K562 (cell line): ENCODE measurements at regions not wholly inside any gene's neighbourhood (a gene's known extent, or its start where the extent isn't known, plus 50 kb on each side); places are given as distances from the start of the nearest gene placed in this dataset.

Experiments
- CBX8 ChIP-seq: fragments of 200-600 bp; sonication (generic); IDR thresholded peaks from 2 replicates; pipeline ENCODE4 v1.6.1; 2012; ENCODE audit warnings: borderline replicate concordance, mixed run types, low read depth, mild to moderate bottlenecking, moderate library complexity, mixed read lengths, low read length, control low read depth, inconsistent platforms; ENCODE audit not compliant: poor library complexity, severe bottlenecking; ENCODE audit errors: extremely low read depth
- ELK1 ChIP-seq: sonication (generic); formaldehyde crosslinking; IDR thresholded peaks from 2 replicates; pipeline ENCODE4 v1.8.1; 2022; ENCODE audit warnings: missing genetic modification reagents
- GATAD2A ChIP-seq: fragments of 450-650 bp; IDR thresholded peaks from 2 replicates; pipeline ENCODE4 v1.6.1; 2017
- MTA3 ChIP-seq: fragments of 450-650 bp; formaldehyde crosslinking; IDR thresholded peaks from 2 replicates; pipeline ENCODE4 v1.6.1; 2017; ENCODE audit warnings: mild to moderate bottlenecking, borderline replicate concordance
- MYNN ChIP-seq, 2 experiments: sonication (generic); formaldehyde crosslinking in 1 of 2; IDR thresholded peaks; 2 replicates each; pipeline versions ENCODE4 v1.5.0 to v1.6.1; 2016 to 2020; ENCODE audit warnings: antibody characterized with exemption in 1 of 2, missing genetic modification reagents in 1 of 2
- NUFIP1 ChIP-seq: fragments of 450-650 bp; IDR thresholded peaks from 2 replicates; pipeline ENCODE4 v1.6.1; 2018; ENCODE audit not compliant: partially characterized antibody
- RHOXF2B ChIP-seq: fragments of 250-450 bp; sonication (Bioruptor Pico); conservative IDR thresholded peaks from 2 replicates; pipeline ENCODE4 v1.5.1; 2021
- SMC3 ChIP-seq: conservative IDR thresholded peaks from 2 replicates; pipeline ENCODE4 v1.6.1; 2011; ENCODE audit warnings: low read depth, low read length, improper control_type of control experiment; ENCODE audit not compliant: insufficient read depth
- SRSF7 ChIP-seq: fragments of 200-400 bp; formaldehyde crosslinking; optimal IDR thresholded peaks from 2 replicates; pipeline ENCODE3; 2017; ENCODE audit warnings: mild to moderate bottlenecking, low read depth, low read length
- TEAD2 ChIP-seq: fragments of 450-650 bp; IDR thresholded peaks from 2 replicates; pipeline ENCODE4 v1.6.1; 2016; ENCODE audit warnings: missing genetic modification characterization, control low read depth, missing compliant biosample characterization
- XRCC5 ChIP-seq: fragments of 200-400 bp; formaldehyde crosslinking; IDR thresholded peaks from 2 replicates; pipeline ENCODE4 v1.6.1; 2017; ENCODE audit warnings: low read depth, mild to moderate bottlenecking, low read length
- ZNF384 ChIP-seq: IDR thresholded peaks from 2 replicates; pipeline ENCODE4 v1.6.1; 2012; ENCODE audit warnings: low read depth, low read length, improper control_type of control experiment
- ZNF740 ChIP-seq, 3 experiments: fragments of 200-800 bp in 1 of 3; sonication (Bioruptor generic) in 1 of 3; sonication (generic) in 1 of 3; formaldehyde crosslinking in 1 of 3; IDR thresholded peaks; 2 replicates each; pipeline versions ENCODE4 v1.6.1 to v1.8.0; 2016 to 2022; ENCODE audit warnings: mild to moderate bottlenecking in 2 of 3, missing compliant biosample characterization in 2 of 3, missing genetic modification characterization in 2 of 3, missing genetic modification reagents in 1 of 3

- TF ChIP-seq ELK1 (CRISPR knock-in tag), result no peak
- no peak for TF ChIP-seq TEAD2 (tag)
- no peak for TF ChIP-seq CBX8
- no peak for TF ChIP-seq ZNF384
- no peak for TF ChIP-seq MTA3
- no peak for TF ChIP-seq NUFIP1
- TF ChIP-seq GATAD2A, result no peak
- no peak for TF ChIP-seq SMC3
- TF ChIP-seq ZNF740 (CRISPR knock-in tag; IDR thresholded peaks at IDR 0.05), result no peak
- TF ChIP-seq ZNF740 (tag; IDR thresholded peaks at IDR 0.05), result no peak
- no peak for TF ChIP-seq XRCC5
- no peak for TF ChIP-seq SRSF7
- TF ChIP-seq RHOXF2B, result no peak
- TF ChIP-seq MYNN (IDR thresholded peaks at IDR 0.05), result no peak
- TF ChIP-seq MYNN (CRISPR knock-in tag; IDR thresholded peaks at IDR 0.05), result no peak
Measured at GRCh38 chr2:146143971-146144370, 1624.1 kb upstream of the ZEB2 start (continued).
